ENCODE measurements at regions not wholly inside any gene's neighbourhood (a gene's known extent, or its start where the extent isn't known, plus 50 kb on each side); places are given as distances from the start of the nearest gene placed in this dataset.

DNA sequence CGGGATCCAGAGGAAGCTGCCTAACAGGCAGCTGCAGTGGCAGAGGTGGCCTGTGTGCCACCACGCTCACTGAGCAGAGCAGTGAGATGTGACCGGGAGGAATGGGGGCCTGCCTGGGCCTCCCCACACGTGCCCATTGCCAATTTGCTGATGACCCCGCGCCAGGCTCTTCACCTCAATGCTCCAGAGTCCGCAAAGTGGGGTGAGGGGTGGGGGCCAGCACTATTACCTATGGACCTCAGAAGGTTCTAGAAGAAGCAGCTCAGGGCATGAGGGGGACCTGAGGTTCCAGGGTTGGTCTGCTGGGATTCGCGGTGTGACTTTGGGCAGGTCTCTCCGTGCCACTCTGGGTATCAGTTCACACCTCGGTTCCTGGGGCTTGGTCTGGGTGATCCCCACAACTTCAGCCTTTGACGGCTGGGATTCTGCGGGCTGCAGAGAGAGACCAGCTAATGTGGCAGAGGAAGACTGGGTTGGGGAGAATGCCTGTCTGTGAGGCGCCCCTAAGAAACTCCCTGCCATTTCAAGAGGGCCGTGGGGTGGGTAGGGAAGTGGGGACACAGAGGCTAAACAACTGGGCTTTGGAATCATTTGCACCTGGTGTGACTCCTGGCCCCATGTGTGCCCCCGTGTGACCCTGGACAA lies 231.0 kb upstream of the MVB12B start:
- no peak for DNase-seq

DNA sequence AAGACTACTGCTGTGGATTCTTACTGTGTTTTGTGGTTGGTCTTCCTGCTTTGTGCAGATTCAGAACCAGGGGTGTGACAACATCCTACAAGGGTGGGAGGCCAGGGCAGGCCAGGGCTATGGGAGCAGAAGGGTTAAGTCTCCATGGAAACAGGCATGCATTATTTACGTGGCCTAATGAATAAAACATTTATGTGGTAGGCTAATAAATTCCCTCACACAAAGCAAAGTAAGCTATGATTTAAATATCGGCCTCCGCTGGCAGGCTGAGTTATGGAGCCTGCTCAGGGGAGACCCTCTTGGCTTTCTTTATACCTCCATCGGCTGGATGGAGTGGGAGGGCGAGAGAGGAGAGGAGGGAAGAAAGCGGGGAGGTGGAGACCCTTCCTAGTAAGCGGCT lies 230.3 kb upstream of the MVB12B start:
- DNase-seq, result peak in 1 of 2 experiments; percentile 9

DNA sequence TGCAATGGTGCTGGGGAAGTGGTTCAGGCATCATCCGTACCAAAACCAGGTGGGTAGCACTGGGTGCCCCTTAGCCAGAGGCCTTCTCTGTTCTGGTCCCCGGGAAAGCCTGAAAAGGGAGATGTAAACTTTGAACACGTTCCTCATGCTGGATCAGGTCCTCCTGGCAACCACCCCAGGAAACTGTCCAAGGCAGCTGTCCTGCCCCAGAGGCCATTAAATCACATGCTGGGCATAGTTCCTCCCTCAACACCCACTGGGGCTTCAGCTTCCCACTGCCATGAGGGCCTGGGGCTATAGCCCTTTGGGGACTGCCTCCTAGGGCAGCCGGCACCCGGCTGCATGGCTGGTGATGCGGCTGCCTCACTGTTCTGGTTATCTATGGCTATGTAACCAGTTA lies 228.9 kb upstream of the MVB12B start:
- no peak for DNase-seq

DNA sequence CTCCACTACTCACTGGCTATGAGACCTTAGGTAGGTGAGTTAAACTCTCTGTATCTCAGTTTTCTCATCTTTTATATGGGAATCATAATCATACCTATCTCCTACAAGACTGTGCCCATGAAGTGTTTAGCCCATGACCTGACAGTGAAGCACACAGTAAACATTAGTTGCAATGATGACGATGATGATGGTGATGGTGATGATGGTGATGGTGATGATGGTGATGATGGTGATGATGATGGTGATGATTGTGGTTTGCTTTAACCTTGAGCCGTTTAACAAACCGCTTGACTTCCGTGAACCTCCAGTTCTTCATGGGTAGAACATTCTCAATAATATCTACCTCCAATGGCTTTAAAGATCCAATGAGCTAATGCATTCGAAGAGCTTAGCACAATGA lies 220.2 kb upstream of the MVB12B start:
- no peak for DNase-seq

DNA sequence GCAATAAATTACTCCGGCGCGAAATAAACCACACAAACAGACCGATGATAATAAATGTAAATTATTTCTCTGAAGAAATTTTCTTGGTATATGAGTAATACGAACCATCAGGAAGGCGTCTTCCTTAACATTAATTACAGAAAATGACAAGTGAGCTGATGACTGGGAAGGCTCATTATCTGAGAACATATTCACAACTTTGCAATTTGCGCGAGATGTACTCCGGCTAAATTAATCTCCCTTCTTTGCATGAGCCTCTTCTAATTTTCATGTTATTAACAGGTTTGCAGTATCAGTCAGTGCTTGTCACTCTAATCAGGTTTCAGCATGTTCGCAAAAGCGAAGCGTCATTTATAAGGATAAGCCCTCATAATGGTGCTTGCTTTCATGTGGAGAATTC lies 218.9 kb upstream of the MVB12B start:
- DNase-seq, result no peak

DNA sequence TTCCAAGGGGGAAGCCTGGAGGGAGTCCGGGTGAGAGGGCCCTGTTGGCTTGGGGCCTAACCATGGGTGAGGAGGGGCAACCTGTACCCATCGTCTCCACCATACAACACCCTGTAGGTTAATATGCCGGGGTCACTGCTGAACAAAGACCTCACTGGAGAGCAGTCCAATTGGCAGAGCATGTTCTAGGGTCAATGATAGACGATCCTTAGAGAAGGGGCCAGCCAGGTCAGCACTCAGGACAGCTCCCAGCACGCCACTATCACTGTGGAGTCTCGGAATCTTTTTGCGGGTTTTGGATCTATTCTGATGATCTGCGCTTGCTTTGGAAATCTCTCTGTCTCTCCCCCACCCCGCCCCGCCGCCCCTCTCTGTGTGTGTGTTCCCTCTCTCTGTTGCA lies 218.4 kb upstream of the MVB12B start:
- DNase-seq, result no peak

DNA sequence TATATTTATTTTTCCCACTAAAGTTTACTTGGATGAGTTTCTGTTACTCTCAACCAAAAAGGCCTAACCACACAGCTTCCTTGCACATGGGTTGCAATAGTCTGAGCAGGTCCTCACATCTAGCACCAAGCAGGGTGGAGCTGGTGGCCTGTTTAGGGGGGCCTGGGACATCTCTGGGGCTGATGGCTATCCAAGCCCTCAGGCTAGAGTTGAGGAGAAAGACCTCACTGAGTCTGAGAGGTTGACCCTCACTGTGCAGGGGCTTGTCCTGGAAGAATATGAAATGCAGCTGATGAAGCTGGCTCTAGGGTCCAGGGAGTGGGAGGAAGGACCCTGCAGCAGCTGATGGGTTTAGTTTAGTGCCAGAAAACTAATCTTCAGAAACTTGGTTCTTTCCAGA lies 217.1 kb upstream of the MVB12B start:
- DNase-seq, result no peak

DNA sequence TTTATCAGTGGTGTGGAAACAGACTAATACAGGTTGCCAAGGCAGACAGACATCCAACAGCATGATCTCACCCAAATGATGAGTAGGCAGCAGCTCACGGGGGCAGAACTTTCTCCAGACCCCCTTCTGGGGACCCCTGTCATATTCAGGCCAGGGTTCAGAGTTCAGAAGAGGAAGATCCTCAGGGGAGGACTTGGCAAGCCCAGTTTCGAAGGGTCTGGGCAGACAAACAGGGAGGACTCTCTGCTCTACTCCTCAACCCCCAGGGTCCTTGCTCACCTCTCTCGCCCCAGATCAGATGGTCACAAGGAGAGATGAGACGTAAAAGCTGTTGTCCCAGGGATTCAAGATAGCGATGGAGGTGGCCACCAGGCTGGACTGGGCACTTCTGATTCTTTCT lies 215.1 kb upstream of the MVB12B start:
- no peak for DNase-seq

DNA sequence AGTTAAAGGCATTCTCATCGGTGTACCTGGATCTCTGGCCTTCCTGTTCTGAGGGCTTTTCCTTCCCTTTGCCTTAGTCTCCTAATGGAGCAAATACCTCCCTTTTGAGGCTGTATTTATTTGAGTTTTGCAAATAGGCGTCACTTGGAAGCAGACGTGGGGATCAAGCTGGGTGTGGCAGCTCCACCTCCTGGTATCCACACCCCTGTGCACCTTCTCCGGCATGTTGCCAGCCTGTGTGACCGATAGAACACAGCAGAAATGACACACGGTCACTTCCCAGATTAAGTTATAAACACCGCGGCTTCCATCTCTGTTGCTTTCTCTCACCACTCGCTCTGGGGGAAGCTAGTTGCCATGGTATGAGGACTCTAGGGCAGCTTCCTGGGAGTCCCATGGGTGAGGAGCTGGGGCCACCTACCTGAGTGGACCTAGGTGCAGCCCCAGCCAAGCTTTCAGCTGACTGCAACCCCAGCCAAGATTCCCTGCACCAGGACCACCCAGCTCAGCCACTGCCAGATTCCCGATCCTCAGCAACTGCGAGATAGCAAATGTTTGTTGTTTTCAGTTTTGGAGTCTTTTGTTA lies 214.4 kb upstream of the MVB12B start:
- DNase-seq, result peak in 1 of 2 experiments; percentile 6

DNA sequence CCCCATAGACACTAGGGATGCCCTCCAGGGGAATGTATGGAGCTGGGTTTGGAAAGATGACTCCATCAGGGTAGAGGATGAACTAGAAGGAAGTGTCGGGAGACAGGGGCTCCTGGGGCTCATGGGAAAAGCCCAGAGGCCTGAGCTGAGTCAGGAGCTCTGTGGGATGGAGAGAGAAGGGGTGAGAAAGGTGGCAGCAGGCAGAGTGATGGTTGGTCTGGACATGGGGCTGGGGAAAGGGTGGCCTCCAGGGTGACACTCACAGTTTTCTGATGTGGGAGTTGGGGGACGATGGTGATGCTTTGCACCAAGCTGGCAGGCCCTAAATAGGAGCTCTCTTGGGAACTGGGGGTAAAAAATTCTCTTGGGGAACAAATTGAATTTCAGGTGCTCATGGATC lies 213.5 kb upstream of the MVB12B start:
- DNase-seq, result no peak

DNA sequence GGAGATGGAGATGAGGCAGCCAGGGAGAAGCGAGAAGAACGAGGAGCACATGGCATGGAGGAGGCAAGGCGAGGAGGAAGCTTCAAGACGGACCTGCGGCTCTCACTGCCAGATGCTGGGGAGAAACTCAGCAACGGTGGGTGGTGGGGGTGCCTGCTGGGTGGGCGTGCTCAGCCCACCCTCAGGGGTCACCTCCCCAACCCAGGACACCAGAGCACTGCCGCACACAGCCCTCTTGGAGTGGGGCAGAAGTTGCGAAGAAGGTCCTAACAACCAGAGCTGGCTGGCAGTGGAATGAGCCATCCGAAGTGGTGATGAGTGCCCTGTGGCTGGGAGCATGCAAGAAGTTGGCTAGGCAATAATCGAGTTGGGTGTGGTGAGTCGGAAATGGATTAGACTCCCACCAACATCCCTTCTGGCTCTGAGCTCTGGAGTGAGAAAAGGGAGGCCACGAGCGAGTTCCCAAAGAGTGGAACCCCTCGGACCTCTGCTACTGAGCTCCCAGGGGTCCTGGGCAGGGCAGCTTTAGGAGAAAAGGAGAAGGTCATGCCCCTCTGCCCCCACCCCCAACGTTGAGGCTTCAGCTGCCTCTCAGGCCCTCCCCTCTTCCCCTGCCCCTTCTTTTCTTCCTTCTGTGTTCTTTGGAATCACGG lies 212.7 kb upstream of the MVB12B start:
- DNase-seq, result no peak

DNA sequence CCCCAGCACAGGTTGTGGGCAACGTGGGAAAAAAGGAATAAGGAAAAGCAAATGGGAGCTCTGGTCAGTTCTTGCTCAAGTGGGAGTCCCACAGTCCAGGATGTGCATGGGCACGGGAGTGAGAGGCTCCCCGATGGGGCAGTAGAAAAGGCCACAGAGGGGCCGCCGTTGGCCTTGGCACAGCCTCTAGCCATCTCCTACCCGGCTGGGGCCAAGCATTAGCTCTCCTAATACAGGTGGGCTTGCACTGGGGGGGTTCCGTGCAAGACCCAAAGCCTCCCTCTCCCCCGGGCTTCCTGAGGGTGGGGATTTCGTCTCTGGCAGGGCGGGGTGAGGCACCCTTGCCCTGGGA lies 212.2 kb upstream of the MVB12B start:
- no peak for DNase-seq

DNA sequence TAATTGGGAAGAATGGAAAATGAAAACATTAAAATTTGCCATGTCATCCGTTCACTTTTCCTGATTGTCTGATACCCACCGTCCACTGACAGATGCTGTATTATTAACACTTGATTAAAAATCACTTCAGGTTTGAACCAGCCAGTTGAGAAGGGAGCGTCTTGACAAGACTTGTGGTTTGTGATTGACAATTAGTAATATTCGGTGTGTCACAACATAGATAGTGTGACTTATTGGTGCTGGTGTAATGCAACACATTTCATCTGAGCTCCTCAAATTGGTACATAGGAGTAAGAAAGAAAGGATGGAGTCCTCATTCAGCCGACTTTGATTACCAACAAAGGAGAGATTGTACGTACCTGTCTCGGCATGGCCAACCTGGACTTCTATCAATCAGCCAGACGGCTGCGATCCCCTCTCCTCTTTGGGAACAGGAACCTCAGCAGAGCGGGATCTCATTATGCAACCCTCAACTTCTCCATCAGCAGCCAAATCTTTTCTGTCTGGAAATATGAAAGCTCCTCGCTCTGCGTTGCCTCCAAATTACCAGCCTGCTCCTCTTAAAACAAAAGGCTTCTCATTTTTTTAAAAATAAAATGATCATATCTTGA lies 211.7 kb upstream of the MVB12B start:
- DNase-seq, result no peak

DNA sequence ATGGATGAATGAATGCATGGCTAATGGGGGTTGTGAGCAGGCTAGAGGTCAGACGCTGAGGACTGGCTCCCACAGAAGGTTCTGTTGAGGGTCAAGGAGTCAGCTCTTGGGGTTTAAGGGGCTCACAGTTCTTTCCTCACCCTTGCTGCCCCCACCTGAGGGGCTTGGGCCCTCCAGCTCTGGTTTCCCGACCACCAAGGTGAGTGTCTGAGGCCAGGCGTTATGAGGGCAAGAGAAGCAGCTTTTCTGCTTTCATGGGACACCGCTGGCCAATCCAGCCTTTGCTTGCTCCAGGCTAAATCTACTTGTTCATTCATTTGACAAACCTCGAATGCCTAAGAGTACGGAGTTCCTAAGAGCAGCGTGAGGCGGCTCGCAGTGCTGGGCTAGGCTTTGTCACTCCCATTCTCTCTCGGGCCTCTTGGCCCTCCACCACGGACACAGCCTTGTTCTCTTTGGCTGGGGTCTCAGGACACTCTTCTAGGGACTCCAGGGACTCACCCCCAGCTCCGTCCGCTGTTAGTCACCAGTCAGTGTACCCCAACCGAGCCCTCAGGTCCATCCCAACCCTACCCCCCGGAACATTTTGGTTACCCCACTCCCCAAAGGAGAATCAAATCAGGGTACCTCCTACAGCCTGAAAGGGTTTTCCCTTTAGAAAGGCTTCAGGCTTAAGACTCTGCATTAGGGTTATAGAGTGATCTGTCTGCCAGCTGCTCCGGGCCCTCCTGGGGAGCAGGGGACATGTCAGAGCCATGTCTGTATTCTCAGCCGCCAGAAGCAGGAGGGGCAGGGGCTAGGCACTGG lies 210.1 kb upstream of the MVB12B start:
- DNase-seq, result no peak

DNA sequence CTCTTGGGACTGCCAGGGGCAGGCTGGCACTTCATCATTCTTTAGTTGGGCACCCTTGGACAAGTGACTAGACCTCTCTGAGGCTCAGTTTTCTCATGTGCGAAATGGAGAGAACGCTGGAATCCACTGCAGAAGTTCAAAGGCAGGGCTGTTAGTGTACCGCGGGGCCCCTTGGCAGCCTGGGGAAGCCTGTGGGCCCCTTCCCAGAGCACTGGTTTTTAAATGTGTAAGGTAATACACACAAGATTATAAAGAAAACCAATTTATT lies 209.5 kb upstream of the MVB12B start:
- DNase-seq, result no peak

DNA sequence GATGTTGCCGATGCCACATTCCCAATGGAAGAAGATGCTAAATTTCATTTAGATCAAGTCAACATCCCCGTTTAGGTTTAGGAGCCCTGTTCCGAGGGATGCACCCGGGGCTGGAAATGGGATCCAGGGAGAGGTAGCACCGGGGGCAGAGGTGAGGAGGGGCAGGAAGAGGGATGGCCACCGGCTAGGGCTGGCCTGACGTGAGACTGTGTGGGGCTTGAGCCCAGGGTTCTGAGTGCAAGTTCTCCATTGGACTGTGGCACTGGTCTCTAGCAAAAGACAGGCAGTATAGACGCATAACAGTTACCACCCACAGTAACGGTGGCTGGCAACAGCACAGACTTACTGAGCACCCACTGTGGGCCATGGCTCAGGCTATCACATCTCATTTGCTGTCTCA lies 209.0 kb upstream of the MVB12B start:
- DNase-seq, result no peak

DNA sequence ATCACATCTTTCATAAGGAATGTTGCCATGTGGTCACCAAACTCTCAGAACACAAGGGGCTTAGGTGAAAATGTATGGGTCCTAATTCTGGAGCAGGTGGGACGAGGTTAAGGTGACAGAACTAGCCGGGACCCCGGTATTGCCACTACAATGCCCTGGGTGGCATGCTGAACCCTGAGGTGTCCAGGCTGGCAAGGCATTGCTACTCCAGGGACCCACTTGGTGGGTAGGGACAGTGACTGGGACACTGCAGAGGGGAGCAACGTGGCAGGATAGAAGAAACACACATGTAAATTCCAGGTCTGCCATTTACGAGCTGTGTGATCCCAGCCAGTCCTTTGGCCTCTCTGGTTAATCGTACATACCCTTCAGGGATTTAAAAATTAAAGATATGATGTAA lies 206.9 kb upstream of the MVB12B start:
- no peak for DNase-seq

DNA sequence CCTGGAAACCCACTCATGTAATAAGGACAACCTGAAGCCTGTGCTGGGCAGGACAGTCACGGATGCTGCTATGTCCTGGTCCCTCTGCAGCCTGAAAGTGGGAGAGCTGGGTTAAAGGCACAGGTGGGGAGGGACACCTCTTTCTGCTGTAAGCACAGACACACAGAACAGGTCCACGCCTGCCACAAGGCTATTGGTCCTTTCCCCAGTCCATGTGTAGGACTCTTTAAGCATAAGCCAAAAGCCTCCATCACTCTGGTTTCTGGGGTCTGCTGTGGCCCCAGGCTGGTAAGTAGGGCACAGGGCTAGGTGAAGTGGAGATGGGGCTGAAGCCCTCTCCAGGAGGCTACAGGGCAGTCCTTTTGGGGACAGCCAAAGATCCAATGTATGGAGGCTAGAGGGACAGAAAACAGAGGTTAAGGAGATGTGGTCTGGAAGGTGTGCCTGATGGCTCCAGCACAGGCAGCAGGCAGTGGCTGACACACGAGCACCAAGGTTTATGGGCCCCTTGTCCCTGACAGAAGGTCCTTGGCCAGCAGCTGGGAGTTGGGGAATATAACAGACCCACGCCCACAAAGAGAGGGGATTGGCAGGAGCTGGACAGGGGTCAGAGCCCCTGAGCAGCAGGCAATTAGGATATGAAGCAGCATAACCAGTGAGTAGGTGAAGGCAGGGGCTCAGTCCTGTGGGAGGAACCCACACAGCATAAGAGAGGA lies 203.6 kb upstream of the MVB12B start:
- DNase-seq, result no peak

DNA sequence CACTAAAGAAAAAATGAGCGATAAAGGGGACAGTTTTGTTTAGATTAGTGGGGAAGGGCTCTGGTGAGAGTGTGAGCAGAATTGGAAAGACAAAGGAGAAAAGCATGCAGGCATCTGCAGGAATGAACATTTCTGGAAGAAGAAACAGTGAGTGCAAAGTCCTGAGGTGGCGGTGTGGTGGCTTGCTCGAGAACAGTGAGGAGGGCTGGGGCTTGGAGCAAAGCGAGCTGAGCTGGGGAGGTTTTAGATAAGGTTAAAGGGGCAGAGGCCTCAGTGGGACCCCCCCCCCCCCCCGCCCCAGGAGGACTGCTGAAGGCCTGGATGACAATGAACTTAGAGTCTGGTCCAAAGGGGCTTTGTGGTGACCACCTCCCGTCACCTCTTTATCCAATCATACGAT lies 202.7 kb upstream of the MVB12B start:
- no peak for DNase-seq

DNA sequence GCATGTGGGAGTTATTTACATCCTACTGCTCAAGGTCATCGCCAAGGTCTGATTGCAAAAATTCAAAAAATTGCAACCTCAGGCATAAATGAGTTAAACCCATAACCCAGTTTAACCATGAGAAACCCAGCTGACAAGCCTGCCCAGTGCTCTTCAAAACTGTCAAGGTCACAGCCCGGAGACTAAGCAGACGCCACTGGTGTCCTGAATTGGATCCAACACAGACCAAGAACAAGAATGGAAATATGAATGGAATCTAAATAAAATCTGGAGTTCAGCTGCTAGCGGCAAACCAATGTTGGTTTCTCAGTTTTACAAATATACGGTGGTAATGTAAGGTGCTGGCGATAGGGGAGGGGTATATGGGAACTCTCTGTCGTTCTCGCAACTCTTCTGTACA lies 201.5 kb upstream of the MVB12B start:
- no peak for DNase-seq

DNA sequence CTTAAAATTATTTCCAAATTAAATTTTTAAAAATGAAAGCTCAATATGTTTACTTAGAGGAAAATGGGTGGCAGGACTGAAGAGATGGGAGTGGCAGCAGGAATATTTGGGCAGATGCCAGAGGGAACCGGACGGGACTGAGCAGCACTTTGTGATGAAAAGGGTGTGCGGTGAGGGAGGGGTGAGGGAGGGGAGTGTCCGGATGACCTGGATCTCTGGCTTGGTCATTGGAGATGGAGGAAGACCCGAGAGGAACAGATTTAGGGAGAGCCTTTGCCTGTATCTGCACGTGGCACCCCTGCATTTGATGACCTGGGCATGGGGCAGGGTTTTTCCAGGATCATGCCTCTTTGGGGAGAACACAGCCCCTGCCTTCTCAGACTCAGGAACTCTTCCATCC lies 201.1 kb upstream of the MVB12B start:
- DNase-seq, result no peak

DNA sequence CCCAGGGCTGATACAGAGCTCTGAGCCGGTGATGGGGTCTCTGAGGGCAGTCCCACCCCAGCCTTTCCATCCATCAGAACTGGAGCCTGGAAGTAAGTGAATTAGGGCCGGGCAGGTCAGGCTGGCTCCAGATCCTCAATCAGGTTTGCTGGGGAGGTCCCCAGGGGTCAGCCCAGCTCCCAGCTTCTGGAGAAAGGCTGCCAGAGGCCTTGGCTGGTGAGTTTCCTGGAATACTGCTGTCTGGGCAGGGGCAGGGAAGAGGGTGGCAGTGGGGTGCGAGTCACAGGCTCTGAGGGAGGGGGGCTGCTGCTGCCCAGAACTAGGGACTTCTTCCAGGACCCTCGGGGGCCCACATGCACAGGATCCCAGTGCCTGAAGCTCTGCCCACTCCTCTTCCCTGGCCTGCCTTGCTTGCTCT lies 200.6 kb upstream of the MVB12B start:
- DNase-seq, result no peak

DNA sequence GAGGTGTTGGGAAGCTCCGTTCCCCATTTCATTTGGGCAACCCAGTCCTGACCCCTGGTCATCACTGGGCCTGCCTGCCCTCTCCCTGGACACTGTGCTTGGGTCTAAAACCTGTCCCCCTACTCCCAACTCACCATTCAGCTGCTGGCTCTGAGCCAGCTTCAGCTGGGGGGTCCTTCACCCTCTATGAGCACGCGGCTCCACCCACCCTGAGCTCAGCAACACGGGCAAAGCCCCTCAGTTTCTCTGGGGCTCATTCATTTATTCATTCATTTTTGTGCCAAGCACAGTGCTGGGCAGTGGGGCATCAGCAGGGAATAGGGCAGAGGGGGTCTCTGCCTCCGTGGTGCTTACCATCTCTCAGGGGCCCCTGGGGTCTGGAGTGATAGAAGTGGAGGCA lies 199.8 kb upstream of the MVB12B start:
- no peak for DNase-seq
